ENCODE measurements at regions not wholly inside any gene's neighbourhood (a gene's known extent, or its start where the extent isn't known, plus 50 kb on each side); places are given as distances from the start of the nearest gene placed in this dataset.
"Not testable (repeated sequence)": the region's sequence is repeated elsewhere in the genome, so short reads cannot be mapped to it uniquely, and the experiment has no call there.

DNA sequence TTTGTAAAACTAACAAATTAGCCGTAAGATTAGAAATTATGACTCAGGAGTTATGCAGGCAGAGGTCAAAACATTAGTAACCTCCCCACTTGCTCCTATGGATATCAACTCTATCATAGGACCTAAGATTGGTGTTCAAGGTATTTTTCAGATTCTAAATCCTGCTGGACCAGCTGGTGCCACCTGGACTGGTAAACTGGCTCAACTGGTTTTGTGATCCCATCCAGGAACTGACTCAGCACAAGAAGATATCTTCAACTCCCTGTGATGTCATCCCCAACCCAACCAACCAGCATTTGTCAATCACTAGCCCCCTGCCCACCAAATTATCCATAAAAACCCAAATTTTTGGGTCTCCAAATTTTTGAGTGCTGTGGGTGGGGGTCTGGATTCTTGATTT lies 98.1 kb upstream of the OR4E1 start:
- no peaks in the 10 kb centered on the region for H3K9me3 ChIP-seq
- no peaks in the 10 kb centered on the region for H3K36me3 ChIP-seq
- no peak overlapping the region for H3K4me3 ChIP-seq
- DNase-seq, result no peak
- H3K27ac ChIP-seq, result no peak overlapping the region
- in situ Hi-C loops (cut with MboI; ENCODE audit: low pct_ligation_motif_present in 1 of 4, low pct_unique_long_range_greater_than_20kb in 1 of 4, low sequenced_read_pairs in 3 of 4) (no loop called here), intact Hi-C loops (cut with DNase I; ENCODE audit: low total_unique reads) (no loop called here)
- no peaks in the 10 kb centered on the region for H3K4me1 ChIP-seq
- no peaks in the 10 kb centered on the region for H3K27me3 ChIP-seq
- 52 to 71% methylated on average over 1 of the region's 1 CpG for WGBS, 2 donors (ENCODE audit: low coverage in 1 of 2)
- no peak for TF ChIP-seq POLR2A (IDR thresholded peaks at IDR 0.05)
- TF ChIP-seq, protein P1, sequence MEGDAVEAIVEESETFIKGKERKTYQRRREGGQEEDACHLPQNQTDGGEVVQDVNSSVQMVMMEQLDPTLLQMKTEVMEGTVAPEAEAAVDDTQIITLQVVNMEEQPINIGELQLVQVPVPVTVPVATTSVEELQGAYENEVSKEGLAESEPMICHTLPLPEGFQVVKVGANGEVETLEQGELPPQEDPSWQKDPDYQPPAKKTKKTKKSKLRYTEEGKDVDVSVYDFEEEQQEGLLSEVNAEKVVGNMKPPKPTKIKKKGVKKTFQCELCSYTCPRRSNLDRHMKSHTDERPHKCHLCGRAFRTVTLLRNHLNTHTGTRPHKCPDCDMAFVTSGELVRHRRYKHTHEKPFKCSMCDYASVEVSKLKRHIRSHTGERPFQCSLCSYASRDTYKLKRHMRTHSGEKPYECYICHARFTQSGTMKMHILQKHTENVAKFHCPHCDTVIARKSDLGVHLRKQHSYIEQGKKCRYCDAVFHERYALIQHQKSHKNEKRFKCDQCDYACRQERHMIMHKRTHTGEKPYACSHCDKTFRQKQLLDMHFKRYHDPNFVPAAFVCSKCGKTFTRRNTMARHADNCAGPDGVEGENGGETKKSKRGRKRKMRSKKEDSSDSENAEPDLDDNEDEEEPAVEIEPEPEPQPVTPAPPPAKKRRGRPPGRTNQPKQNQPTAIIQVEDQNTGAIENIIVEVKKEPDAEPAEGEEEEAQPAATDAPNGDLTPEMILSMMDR (IDR thresholded peaks at IDR 0.05), result no peak
- no peak for TF ChIP-seq POLR2AphosphoS5 (IDR thresholded peaks at IDR 0.05)
- no peak for TF ChIP-seq EP300 (IDR thresholded peaks at IDR 0.05; ENCODE audit: low read depth)

DNA sequence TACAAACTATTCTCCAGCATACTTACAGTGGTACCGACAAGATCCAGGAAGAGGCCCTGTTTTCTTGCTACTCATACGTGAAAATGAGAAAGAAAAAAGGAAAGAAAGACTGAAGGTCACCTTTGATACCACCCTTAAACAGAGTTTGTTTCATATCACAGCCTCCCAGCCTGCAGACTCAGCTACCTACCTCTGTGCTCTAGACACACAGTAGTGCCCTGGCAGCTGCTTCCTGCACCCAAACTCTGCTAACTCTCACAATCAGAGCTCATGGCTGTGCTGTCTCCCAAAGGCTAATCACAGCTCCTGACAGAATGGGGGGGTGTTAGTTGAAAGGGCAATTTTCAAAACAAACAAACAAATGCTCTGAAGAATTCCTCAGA lies 95.2 kb upstream of the OR4E1 start:
- H3K27ac ChIP-seq, result no peak overlapping the region
- in situ Hi-C loops (cut with MboI; ENCODE audit: low pct_ligation_motif_present in 1 of 4, low pct_unique_long_range_greater_than_20kb in 1 of 4, low sequenced_read_pairs in 3 of 4), result no loop called here
- no peak for TF ChIP-seq POLR2A (IDR thresholded peaks at IDR 0.05)
- TF ChIP-seq, protein P1 (IDR thresholded peaks at IDR 0.05), result no peak
- no peak for DNase-seq
- no peaks in the 10 kb centered on the region for H3K9me3 ChIP-seq
- no peaks in the 10 kb centered on the region for H3K27me3 ChIP-seq
- H3K4me1 ChIP-seq, result no peaks in the 10 kb centered on the region
- H3K36me3 ChIP-seq, result no peaks in the 10 kb centered on the region
- intact Hi-C loops (cut with DNase I; ENCODE audit: low total_unique reads), result no loop called here
- H3K4me3 ChIP-seq, result no peak overlapping the region
- 64% methylated on average over 2 of the region's 2 CpGs; no CpG with 5 or more reads in 1 of the 2 donors for WGBS, 2 donors (ENCODE audit: low coverage in 1 of 2)

DNA sequence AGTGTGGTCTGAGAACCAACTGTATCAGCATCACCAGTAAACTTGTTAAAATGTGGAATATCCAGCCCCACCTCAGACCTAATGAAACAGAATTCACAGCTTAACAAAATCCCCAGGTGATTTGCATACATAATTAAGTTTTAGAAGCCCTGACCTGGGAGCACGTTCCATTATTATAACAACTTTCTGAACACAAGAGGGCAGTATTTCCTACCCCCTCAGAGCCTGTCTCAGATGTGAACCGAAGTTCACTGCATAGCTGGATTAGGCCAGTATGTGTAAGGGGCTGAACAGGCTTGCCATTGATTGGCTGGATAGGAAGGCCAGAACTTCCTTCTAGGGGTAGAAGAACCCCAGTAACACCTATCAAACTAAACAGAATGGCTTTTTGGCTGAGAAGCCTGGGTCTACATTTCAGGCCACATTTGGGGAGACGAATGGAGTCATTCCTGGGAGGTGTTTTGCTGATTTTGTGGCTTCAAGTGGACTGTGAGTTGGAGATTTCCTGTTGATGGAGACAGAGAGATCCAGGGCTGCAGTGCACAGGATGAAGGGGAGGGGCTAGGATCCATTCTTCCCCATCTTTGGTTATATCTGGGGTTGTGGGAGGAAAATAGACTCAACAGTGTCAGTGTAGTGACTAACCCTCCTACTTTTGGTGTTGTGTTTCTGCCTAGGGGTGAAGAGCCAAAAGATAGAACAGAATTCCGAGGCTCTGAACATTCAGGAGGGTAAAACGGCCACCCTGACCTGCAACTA lies 94.7 kb upstream of the OR4E1 start:
- no peak for DNase-seq
- TF ChIP-seq POLR2AphosphoS5 (IDR thresholded peaks at IDR 0.05), result no peak
- TF ChIP-seq, protein P1 (IDR thresholded peaks at IDR 0.05), result peak in 4 of 5 experiments; percentile 21 to 42 (median 32)
- TF ChIP-seq EP300 (IDR thresholded peaks at IDR 0.05; ENCODE audit: low read depth), result no peak
- no peak for TF ChIP-seq POLR2A (IDR thresholded peaks at IDR 0.05)
- no peak overlapping the region for H3K4me3 ChIP-seq
- WGBS, 2 donors (ENCODE audit: low coverage in 1 of 2), result 48 to 51% methylated on average over 3 to 5 of the region's 5 CpGs
- intact Hi-C loops (cut with DNase I; ENCODE audit: low total_unique reads), result no loop called here
- H3K36me3 ChIP-seq, result no peaks in the 10 kb centered on the region
- in situ Hi-C loops (cut with MboI; ENCODE audit: low pct_ligation_motif_present in 1 of 4, low pct_unique_long_range_greater_than_20kb in 1 of 4, low sequenced_read_pairs in 3 of 4), result no loop called here
- no peak overlapping the region for H3K27ac ChIP-seq
- no peaks in the 10 kb centered on the region for H3K9me3 ChIP-seq
- no peaks in the 10 kb centered on the region for H3K27me3 ChIP-seq
- no peaks in the 10 kb centered on the region for H3K4me1 ChIP-seq

DNA sequence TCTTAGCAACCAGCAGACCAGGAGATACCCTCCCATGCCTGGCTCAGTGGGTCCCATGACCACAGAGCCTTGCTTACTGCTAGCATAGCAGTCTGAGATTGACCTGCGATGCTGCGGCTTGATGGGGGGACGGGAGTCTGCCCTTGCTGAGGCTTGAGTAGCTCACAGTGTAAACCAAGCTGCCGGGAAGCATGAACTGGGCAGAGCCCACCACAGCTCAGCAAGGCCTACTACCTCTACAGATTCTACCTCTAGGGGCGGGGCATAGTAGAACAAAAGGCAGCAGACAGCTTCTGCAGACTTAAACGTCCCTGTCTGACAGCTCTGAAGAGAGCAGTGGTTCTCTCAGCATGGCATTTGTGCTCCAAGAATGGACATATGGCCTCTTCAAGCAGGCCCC lies 86.7 kb upstream of the OR4E1 start:
- H3K27ac ChIP-seq; H3K36me3 ChIP-seq; H3K27me3 ChIP-seq; DNase-seq; H3K4me1 ChIP-seq; intact Hi-C loops (cut with DNase I; ENCODE audit: low total_unique reads); H3K4me3 ChIP-seq; H3K9me3 ChIP-seq; in situ Hi-C loops (cut with MboI; ENCODE audit: low pct_ligation_motif_present in 1 of 4, low pct_unique_long_range_greater_than_20kb in 1 of 4, low sequenced_read_pairs in 3 of 4): not testable (repeated sequence)
- WGBS, 2 donors (ENCODE audit: low coverage in 1 of 2), result 60% methylated on average over 6 of the region's 6 CpGs; no CpG with 5 or more reads in 1 of the 2 donors

DNA sequence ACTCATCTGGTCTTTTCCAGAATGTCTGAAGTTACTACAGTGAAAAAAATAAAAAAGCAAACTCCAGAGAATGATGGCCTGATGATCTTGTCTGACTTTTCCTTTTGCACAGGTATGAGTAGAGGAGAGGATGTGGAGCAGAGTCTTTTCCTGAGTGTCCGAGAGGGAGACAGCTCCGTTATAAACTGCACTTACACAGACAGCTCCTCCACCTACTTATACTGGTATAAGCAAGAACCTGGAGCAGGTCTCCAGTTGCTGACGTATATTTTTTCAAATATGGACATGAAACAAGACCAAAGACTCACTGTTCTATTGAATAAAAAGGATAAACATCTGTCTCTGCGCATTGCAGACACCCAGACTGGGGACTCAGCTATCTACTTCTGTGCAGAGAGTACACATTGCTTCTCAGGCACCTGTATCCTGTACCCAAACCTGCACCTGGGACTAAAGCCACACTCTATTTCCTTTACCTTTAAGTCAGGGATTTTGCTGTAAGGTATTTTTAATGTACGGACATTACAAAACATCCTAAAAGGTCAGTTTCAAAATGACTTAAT lies 75.8 kb upstream of the OR4E1 start:
- Histone ChIP-seq H3K36me3 (no peaks in the 10 kb centered on the region), H3K4me3 (no peak overlapping the region), H3K9me3 (no peaks in the 10 kb centered on the region), H3K27ac (no peak overlapping the region), H3K27me3 (no peaks in the 10 kb centered on the region), H3K4me1 (no peaks in the 10 kb centered on the region)
- intact Hi-C loops (cut with DNase I; ENCODE audit: low total_unique reads), result no loop called here
- 50 to 66% methylated on average over 4 to 5 of the region's 5 CpGs for WGBS, 2 donors (ENCODE audit: low coverage in 1 of 2)
- TF ChIP-seq POLR2AphosphoS5 (IDR thresholded peaks at IDR 0.05) (no peak), EP300 (IDR thresholded peaks at IDR 0.05; ENCODE audit: low read depth) (no peak), POLR2A (IDR thresholded peaks at IDR 0.05) (no peak)
- TF ChIP-seq, protein P1 (IDR thresholded peaks at IDR 0.05), result no peak
- no peak for DNase-seq
- in situ Hi-C loops (cut with MboI; ENCODE audit: low pct_ligation_motif_present in 1 of 4, low pct_unique_long_range_greater_than_20kb in 1 of 4, low sequenced_read_pairs in 3 of 4), result no loop called here
